GM21619 (cell line): ENCODE measurements at regions not wholly inside any gene's neighbourhood (a gene's known extent, or its start where the extent isn't known, plus 50 kb on each side); places are given as distances from the start of the nearest gene placed in this dataset.

Experiments
- ATAC-seq: cut with Tn5 transposase; IDR thresholded peaks from one replicate; pipeline ENCODE4 v1.9.1; 2021; ENCODE audit not compliant: unreplicated experiment

- no peak for ATAC-seq
These were observed 306.9 kb downstream of the FGFR2 start for GRCh38 chr10:121291376-121291775.

GRCh38 chr10:121291823-121292222 is 306.4 kb downstream of the FGFR2 start:
- ATAC-seq: no peak

- no peak for ATAC-seq
These were observed 305.9 kb downstream of the FGFR2 start for GRCh38 chr10:121292321-121292720.

- ATAC-seq: no peak
These were observed 305.1 kb downstream of the FGFR2 start for GRCh38 chr10:121293110-121293509.

- ATAC-seq: no peak
These were observed 303.6 kb downstream of the FGFR2 start for GRCh38 chr10:121294630-121295029.

GRCh38 chr10:121296378-121296777 is 301.9 kb downstream of the FGFR2 start:
- ATAC-seq: no peak

GRCh38 chr10:121296881-121297585 is 301.2 kb downstream of the FGFR2 start:
- ATAC-seq: no peak

- no peak for ATAC-seq
These were observed 297.5 kb downstream of the FGFR2 start for GRCh38 chr10:121300723-121301122.

GRCh38 chr10:121302541-121303180 is 295.6 kb downstream of the FGFR2 start:
- ATAC-seq: no peak

- ATAC-seq: no peak
These were observed 294.9 kb downstream of the FGFR2 start for GRCh38 chr10:121303287-121303890.

- no peak for ATAC-seq
These were observed 293.2 kb downstream of the FGFR2 start for GRCh38 chr10:121305066-121305465.

- ATAC-seq: no peak
These were observed 292.0 kb downstream of the FGFR2 start for GRCh38 chr10:121306159-121306673.

- no peak for ATAC-seq
These were observed 290.7 kb downstream of the FGFR2 start for GRCh38 chr10:121307411-121307980.

- ATAC-seq: no peak
These were observed 290.2 kb downstream of the FGFR2 start for GRCh38 chr10:121308020-121308419.

GRCh38 chr10:121309164-121309563 is 289.1 kb downstream of the FGFR2 start:
- no peak for ATAC-seq

- ATAC-seq: no peak
These were observed 288.0 kb downstream of the FGFR2 start for GRCh38 chr10:121310151-121310711.

GRCh38 chr10:121311812-121312443 is 286.3 kb downstream of the FGFR2 start:
- no peak for ATAC-seq

- ATAC-seq: no peak
These were observed 285.7 kb downstream of the FGFR2 start for GRCh38 chr10:121312587-121312986.

GRCh38 chr10:121313119-121313875 is 284.9 kb downstream of the FGFR2 start:
- ATAC-seq: no peak

GRCh38 chr10:121316432-121316831 is 281.8 kb downstream of the FGFR2 start:
- no peak for ATAC-seq
